ENCODE measurements at regions not wholly inside any gene's neighbourhood (a gene's known extent, or its start where the extent isn't known, plus 50 kb on each side); places are given as distances from the start of the nearest gene placed in this dataset.

- TF ChIP-seq POLR2A (IDR thresholded peaks at IDR 0.05; ENCODE audit: low read depth, low read length) (no peak), CTCF (conservative IDR thresholded peaks at IDR 0.05; ENCODE audit: low read depth, low read length) (no peak), CEBPB (IDR thresholded peaks at IDR 0.05; ENCODE audit: low read depth, low read length) (no peak), NFE2L2 (IDR thresholded peaks at IDR 0.05; ENCODE audit: low read depth, low read length) (no peak), RFX5 (IDR thresholded peaks at IDR 0.05; ENCODE audit: low read depth, low read length) (no peak), USF2 (IDR thresholded peaks at IDR 0.05; ENCODE audit: low read depth, low read length) (no peak), MAFK (IDR thresholded peaks at IDR 0.05; ENCODE audit: low read depth, low read length) (no peak), MXI1 (IDR thresholded peaks at IDR 0.05; ENCODE audit: borderline replicate concordance, low read depth, low read length) (no peak)
These were observed 126.0 kb upstream of the PMEPA1 start for GRCh38 chr20:57835588-57836455.

All from IMR-90 (cell line).